DND-41 (cell line): ENCODE measurements at regions not wholly inside any gene's neighbourhood (a gene's known extent, or its start where the extent isn't known, plus 50 kb on each side); places are given as distances from the start of the nearest gene placed in this dataset.

Experiments
- ATAC-seq: fragments of 200-7000 bp; cut with Tn5 transposase; 3 replicates; pipeline ENCODE4 v1.9.1; 2021; ENCODE audit warnings: low read depth; ENCODE audit not compliant: insufficient read depth
- DNase-seq: peaks from one replicate; pipeline ENCODE4 v3.0.0-alpha.2; 2020
- H2AFZ ChIP-seq: 2 replicates; pipeline ENCODE4 v1.6.0; 2012; ENCODE audit warnings: low read depth, low read length
- H3K27ac ChIP-seq: 2 replicates; pipeline ENCODE4 v1.5.1; 2012; ENCODE audit warnings: low read length, inconsistent platforms
- H3K27me3 ChIP-seq: fragments of 200-600 bp; sonication (generic); 2 replicates; pipeline ENCODE4 v1.6.0; 2012; ENCODE audit warnings: low read length, mild to moderate bottlenecking, inconsistent platforms; ENCODE audit not compliant: insufficient read depth, poor library complexity
- H3K36me3 ChIP-seq: 2 replicates; pipeline ENCODE4 v1.5.1; 2012; ENCODE audit warnings: low read length, inconsistent platforms; ENCODE audit not compliant: insufficient read depth
- H3K4me1 ChIP-seq: 2 replicates; pipeline ENCODE4 v1.5.1; 2012; ENCODE audit warnings: mild to moderate bottlenecking, low read length; ENCODE audit not compliant: insufficient read depth
- H3K4me2 ChIP-seq: 2 replicates; pipeline ENCODE4 v1.6.0; 2012; ENCODE audit warnings: mild to moderate bottlenecking, moderate library complexity, low read length, inconsistent platforms; ENCODE audit not compliant: insufficient read depth
- H3K4me3 ChIP-seq, 2 experiments: fragments of 200-600 bp in 1 of 2; shearing (Covaris generic) in 1 of 2; 2 replicates each; pipeline ENCODE4 v1.5.1; 2012 to 2016; ENCODE audit warnings: inconsistent platforms in 2 of 2, low read length in 2 of 2, mild to moderate bottlenecking in 2 of 2, low read depth in 1 of 2, moderate library complexity in 1 of 2
- H3K79me2 ChIP-seq: 2 replicates; pipeline ENCODE4 v1.6.0; 2012; ENCODE audit warnings: low read length, inconsistent platforms; ENCODE audit not compliant: insufficient read depth
- H3K9ac ChIP-seq: 2 replicates; pipeline ENCODE4 v1.6.0; 2012; ENCODE audit warnings: low read depth, mild to moderate bottlenecking, inconsistent platforms, low read length, moderate library complexity
- H3K9me3 ChIP-seq: 2 replicates; pipeline ENCODE4 v1.5.1; 2012; ENCODE audit warnings: low read length, moderate library complexity, mild to moderate bottlenecking, inconsistent platforms; ENCODE audit not compliant: insufficient read depth, severe bottlenecking
- H4K20me1 ChIP-seq: 2 replicates; pipeline ENCODE4 v1.6.0; 2012; ENCODE audit warnings: low read length; ENCODE audit not compliant: insufficient read depth
- CTCF ChIP-seq: IDR thresholded peaks from 2 replicates; pipeline ENCODE4 v1.5.1; 2012; ENCODE audit warnings: borderline replicate concordance, low read length, moderate library complexity, mild to moderate bottlenecking; ENCODE audit not compliant: poor library complexity, severe bottlenecking; ENCODE audit errors: extremely low read depth
- EZH2 ChIP-seq: IDR thresholded peaks from 3 replicates; pipeline ENCODE4 v1.6.1; 2012; ENCODE audit warnings: borderline replicate concordance, low read depth, mild to moderate bottlenecking, moderate library complexity, low read length, inconsistent platforms; ENCODE audit not compliant: severe bottlenecking

- ATAC-seq (peak; percentile 56; the same call in 1 of the 3 replicates), DNase-seq (no peak)
- H3K4me3 ChIP-seq, result no peak overlapping the region
- peak overlapping the region; percentile 14; the same call in 1 of the 2 replicates for H3K4me2 ChIP-seq
- no peaks in the 10 kb centered on the region for H4K20me1 ChIP-seq
- no peak overlapping the region for H3K9ac ChIP-seq
- H3K4me1 ChIP-seq, result peaks cover 9% of the 10 kb centered on the region
- H3K36me3 ChIP-seq, result no peaks in the 10 kb centered on the region
- H3K9me3 ChIP-seq, result no peaks in the 10 kb centered on the region
- H3K27ac ChIP-seq, result no peak overlapping the region; the same call in 1 of the 2 replicates
- H3K79me2 ChIP-seq, result no peaks in the 10 kb centered on the region
- TF ChIP-seq EZH2, result no peak
- TF ChIP-seq CTCF, result no peak
- peak overlapping the region; percentile 45 for H2AFZ ChIP-seq
- H3K27me3 ChIP-seq, result no peaks in the 10 kb centered on the region
These were observed 2379.9 kb downstream of the ARAP2 start for GRCh38 chr4:33864290-33864859.

GRCh38 chr4:33873791-33874190, 2370.5 kb downstream of the ARAP2 start:
- no peaks in the 10 kb centered on the region for H4K20me1 ChIP-seq
- no peak overlapping the region for H3K9ac ChIP-seq
- no peaks in the 10 kb centered on the region for H3K79me2 ChIP-seq
- no peaks in the 10 kb centered on the region for H3K4me1 ChIP-seq
- TF ChIP-seq EZH2 (no peak), CTCF (no peak)
- no peak overlapping the region for H3K4me3 ChIP-seq
- H2AFZ ChIP-seq, result no peak overlapping the region
- no peak overlapping the region for H3K27ac ChIP-seq
- no peaks in the 10 kb centered on the region for H3K36me3 ChIP-seq
- no peak for ATAC-seq
- DNase-seq, result no peak
- H3K9me3 ChIP-seq, result no peaks in the 10 kb centered on the region
- H3K27me3 ChIP-seq, result no peaks in the 10 kb centered on the region
- H3K4me2 ChIP-seq, result no peak overlapping the region

GRCh38 chr4:33878710-33879109, 2365.6 kb downstream of the ARAP2 start:
- no peak for ATAC-seq
- no peaks in the 10 kb centered on the region for H3K36me3 ChIP-seq
- no peak overlapping the region for H3K4me3 ChIP-seq
- H4K20me1 ChIP-seq, result no peaks in the 10 kb centered on the region
- no peaks in the 10 kb centered on the region for H3K9me3 ChIP-seq
- DNase-seq, result no peak
- no peak overlapping the region for H3K9ac ChIP-seq
- no peaks in the 10 kb centered on the region for H3K79me2 ChIP-seq
- TF ChIP-seq CTCF, result no peak
- TF ChIP-seq EZH2, result no peak
- H2AFZ ChIP-seq, result no peak overlapping the region
- H3K4me2 ChIP-seq, result no peak overlapping the region
- no peaks in the 10 kb centered on the region for H3K4me1 ChIP-seq
- H3K27ac ChIP-seq, result no peak overlapping the region
- no peaks in the 10 kb centered on the region for H3K27me3 ChIP-seq
